Kidney capillary endothelial cell (primary cell): ENCODE measurements at regions not wholly inside any gene's neighbourhood (a gene's known extent, or its start where the extent isn't known, plus 50 kb on each side); places are given as distances from the start of the nearest gene placed in this dataset.

Source experiments
- DNase-seq: peaks from one replicate; pipeline ENCODE4 v3.0.0-alpha.2; 2018; ENCODE audit warnings: low spot score

GRCh38 chr6:122524056-122524455 lies 52.4 kb upstream of the SERINC1 start:
- DNase-seq: no peak

GRCh38 chr6:122530440-122531046 lies 58.9 kb upstream of the SERINC1 start:
- DNase-seq: peak; percentile 53

DNA sequence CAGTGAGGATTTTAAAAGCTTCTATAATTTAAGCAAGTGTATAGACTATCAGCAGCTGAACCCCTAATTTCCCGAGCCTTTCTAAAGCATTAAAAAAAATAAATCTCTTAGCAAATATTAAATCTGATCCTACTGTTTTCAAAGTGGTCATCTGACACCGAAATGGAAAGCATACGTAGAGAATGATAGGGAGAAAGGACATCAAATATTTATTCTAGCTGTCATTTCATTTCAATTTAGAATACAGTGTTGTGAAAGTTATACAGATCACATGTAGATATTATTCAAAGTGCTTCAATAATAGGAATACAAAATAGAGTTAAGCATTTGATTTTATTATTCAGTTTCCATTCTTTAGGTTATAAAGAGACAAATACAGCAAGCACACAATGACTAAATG lies 61.9 kb upstream of the PKIB start:
- no peak for DNase-seq

GRCh38 chr6:122548820-122549219 lies 61.4 kb upstream of the PKIB start:
- no peak for DNase-seq

GRCh38 chr6:122553697-122554096 lies 56.5 kb upstream of the PKIB start:
- DNase-seq: no peak

DNA sequence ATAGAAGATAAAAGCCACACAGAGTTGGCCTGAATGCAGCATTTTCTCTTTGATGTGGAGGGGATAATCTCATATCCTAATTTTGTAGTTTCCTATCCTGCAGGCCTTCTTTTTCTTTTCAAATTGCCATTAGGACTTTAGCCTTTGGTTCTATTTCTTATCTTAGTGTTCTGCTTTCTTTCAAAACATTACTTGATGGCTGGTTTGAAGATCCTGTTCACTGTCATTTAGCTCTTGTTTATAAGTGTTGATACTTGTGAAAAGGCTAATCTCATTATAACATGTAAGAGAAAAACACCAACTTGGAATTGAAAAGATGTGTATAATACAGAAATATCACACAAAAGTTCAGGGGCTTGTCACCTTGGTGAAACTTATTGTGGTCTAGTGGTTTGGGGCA lies 54.6 kb upstream of the PKIB start:
- no peak for DNase-seq

DNA sequence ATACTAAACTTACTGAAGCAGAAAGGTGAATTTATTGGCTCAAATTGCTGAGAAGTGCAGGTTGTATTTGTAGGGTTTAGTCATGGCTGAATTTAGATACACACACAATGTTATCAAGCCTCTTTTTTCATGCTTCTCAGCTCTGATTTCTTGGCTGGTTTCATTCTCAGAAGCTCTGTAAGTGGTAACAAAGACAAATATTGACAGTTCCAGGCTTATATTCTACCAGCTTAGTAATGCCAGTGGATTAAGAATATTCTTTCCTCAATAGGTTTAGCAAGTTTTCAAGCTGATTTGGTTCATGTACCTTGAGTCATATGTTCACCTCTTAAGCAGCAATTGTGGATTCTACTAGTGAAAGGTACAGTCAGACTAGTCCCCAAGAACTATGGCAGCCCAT lies 52.1 kb upstream of the PKIB start:
- no peak for DNase-seq
